Activated CD4-positive, alpha-beta T cell treated with anti-CD3 and anti-CD28 coated beads, Interleukin-2, amount 50 U/mL, for 48 hours (primary cell): ENCODE measurements at regions not wholly inside any gene's neighbourhood (a gene's known extent, or its start where the extent isn't known, plus 50 kb on each side); places are given as distances from the start of the nearest gene placed in this dataset.

Source experiments
- DNase-seq, 2 experiments: peaks; one replicate each; pipeline ENCODE4 v3.0.0-alpha.2; 2020

GRCh38 chr6:14804001-14804784 lies 441.7 kb upstream of the JARID2 start:
- DNase-seq = no peak

DNA sequence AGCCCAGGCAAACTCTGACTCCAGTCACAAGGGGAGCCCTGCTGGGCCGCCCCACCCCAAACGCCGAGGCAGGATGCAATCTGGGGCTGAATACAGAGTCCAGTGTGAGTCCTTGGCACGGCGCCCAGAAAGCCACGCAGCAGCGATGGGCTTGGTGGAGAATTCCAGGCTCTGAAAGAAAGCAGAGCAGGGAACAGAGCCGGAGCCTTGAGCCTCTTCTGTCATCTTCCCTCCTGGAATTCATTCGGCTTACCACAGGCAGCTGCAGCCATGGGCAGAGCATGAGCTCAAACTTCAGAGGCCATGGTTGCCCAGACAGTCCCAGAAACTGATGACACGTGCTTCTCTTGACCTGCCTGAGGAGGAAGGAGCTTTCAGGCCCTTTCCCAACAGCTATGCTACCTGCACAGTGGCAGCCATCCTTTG lies 441.1 kb upstream of the JARID2 start:
- no peak for DNase-seq

DNA sequence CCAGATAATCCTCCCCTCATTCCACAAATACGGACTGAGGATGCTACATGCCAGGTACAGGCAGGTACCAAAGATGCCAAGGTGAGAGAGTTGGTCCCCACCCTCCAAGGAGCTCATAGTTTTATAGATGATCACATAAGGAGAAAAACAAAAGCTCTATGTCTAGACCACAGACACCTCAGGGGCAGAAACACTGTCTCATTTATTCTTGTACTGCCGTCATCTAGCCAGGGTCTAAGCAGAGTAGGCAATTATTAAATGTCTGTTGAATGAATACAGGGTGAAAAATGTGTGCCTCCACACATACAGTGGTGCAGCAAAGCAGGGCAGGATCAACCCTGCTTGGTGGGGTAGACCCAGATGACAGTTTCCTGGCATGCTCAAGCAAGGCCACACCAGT lies 439.8 kb upstream of the JARID2 start:
- DNase-seq = no peak

GRCh38 chr6:14807130-14807529 lies 438.7 kb upstream of the JARID2 start:
- no peak for DNase-seq

- DNase-seq = no peak
These were observed 437.9 kb upstream of the JARID2 start for GRCh38 chr6:14807971-14808370.

DNA sequence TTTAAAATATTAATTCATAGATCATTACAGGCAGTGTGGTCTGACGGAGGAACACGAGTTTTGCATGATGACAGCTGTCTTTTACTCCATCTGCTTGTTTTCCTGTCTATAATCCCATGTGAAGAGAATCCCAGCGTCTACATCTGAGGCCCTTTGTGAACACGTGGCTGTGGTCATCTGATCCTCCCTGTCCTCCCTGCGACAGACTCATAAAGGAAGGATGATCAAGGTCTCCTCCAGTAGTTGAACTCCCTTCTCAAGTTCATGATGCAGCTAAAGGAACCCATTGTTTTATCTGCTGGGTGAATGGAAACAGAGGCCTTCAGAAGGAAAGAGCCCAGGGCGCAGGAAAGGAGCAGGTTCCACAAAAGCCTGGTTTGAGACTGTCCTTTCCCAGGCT lies 435.8 kb upstream of the JARID2 start:
- DNase-seq = no peak

DNA sequence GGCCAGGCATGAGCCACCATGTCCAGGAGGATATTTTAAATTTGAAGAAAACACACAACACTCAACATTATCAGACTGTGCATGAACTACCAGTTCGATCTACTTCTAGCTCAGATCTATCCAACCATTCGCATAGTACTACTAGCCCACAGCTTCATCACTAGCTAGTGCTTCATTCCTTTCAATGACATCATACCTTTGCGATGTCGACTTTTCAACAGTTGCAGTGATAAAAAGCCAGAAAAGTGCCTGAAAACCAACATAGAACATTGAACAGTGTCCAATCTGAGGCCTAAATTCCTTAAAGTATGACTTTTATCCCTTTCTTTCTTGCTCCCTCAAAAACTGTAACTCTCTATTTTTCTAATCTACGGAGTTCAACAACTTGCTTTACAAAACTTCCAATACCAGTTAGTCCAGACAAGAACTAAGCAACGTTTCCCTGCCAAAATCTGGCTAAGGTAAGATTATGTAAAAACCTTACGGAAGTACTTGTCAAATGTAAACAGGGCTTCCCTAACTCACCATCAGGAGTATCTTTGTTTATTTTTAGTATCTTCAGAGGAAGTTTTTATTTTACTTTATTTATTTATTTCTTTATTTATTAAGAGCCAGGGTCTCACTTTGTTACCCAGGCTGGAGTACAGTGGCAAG lies 434.0 kb upstream of the JARID2 start:
- no peak for DNase-seq

DNA sequence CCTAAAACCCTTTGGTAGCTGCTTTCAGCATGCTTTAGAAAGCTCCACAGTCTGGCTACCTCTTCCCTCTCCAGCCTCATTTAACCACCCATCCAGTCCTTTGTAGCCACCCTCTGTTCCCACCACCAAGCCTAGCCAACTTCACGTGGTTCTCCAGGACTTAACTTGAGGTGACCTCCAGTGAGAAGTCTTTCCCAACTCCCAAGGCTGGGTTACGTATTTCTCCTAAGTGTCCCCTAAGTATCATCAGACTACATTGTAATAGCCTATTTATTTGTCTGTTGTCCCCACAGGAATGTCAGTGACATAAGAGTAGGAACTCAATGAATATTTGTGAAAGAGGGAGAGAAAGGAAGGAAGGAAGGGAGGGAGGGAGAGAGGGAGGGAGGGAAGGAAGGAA lies 431.9 kb upstream of the JARID2 start:
- no peak for DNase-seq

GRCh38 chr6:14816116-14816859 lies 429.6 kb upstream of the JARID2 start:
- no peak for DNase-seq

DNA sequence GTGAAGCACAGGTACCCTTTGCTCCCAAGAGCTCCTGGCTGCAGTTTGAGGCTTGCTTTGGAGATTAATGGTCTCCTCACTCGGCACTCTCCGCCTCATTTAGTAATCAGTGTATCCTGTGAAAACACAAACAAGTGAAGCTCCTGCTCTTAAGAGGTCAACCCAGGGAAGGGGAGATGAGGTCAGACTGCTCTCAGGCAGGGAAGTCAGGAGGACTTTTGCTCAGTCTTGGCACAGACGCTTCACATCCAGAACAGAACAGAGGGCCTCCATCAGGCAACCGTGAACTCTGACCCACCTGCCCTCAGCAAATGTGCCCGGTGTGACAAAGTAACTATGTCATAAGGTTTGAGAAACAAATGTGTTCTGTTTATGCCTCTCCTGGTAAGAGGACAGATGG lies 428.8 kb upstream of the JARID2 start:
- DNase-seq = no peak

DNA sequence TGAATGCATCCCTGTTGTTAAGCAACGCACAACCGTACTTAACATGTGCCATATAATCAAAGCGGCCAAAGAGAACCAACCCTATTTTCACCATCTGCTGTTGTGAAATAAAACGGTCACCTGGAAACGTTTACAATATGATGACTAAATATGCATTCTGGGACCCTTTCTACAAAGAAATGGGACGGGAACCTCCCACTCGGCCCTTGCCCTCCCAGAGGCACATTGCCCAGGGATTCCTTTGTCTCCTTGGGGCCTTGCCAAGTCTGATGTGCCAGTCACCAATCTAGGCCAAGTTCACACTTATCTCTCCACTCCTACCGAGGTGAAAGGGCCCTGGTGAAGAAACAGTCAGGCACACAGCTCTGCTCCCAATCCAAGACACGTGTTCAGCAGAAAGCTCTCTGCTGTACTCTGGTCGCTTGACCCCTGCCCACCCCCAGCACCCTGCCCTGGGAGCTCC lies 427.4 kb upstream of the JARID2 start:
- no peak for DNase-seq

GRCh38 chr6:14819001-14819400 lies 426.9 kb upstream of the JARID2 start:
- DNase-seq = no peak

DNA sequence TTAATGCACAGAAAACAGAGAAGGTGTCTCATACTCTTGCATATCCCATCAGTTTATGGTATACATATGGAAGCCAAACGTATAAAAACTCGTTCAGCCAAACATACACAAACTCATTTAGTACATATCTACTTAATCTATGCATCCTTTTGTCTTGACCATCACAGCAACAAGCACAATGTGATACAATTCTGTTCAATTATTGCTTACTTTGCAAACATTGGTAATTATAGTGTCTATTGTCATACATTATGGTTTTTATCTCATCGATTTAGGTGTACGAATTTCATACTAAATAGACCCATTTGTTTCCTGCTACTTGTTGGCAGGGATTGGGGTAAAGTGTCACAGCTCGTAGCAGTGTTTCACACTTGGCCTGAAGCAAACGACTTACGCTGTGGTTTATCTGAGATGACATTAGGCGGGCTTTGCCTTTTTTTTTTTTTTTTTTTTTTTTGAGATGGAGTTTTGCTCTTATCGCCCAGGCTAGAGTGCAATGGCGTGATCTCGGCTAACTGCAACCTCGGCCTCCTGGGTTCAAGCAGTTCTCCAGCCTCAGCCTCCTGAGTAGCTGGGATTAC lies 425.9 kb upstream of the JARID2 start:
- DNase-seq = no peak

DNA sequence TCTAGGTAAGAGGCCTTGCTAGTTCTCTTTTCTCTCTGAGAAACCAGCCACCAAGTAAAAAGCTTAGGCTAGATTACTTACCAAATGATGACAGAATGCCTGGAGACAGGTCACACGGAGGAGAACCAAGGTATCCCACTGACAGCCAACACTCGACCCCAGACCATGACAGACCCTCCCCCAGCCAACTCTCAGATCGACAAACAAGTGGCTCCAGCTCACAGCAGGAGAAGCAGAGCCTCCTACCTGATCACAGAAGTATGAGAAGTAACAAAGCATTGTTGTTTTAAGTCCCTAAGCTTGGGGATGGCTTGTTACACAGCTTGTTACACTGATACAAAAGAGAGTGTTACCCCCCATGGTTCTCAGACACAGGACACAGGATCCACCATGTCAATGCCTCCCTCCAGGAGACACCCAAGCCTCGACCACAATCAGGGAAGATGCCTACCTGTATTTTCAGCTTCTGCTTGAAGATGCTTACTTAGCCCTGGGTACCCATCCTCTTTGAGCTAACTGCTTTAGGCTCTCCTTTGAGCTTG lies 423.8 kb upstream of the JARID2 start:
- no peak for DNase-seq

GRCh38 chr6:14822679-14823078 lies 423.2 kb upstream of the JARID2 start:
- DNase-seq = no peak

DNA sequence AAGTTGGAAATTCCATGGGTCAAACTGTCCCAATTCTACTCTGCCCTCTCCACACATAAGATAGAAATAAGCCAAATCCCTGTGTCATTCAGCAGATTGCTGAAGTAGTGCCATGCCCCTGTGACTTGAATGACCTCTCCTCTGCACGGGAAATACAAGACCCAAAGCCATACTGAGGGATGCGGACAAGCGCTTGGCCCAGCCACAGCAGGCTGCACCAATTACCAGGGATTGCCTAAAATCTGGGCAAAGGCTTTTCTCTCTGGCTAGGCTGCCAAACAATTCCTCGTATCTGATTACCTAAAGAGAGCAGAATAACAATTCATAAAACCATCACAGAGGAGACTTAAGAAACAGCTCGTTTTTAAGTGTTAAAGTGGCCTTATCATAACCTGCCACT lies 421.8 kb upstream of the JARID2 start:
- DNase-seq = no peak

GRCh38 chr6:14824484-14825275 lies 421.2 kb upstream of the JARID2 start:
- DNase-seq = no peak

- no peak for DNase-seq
These were observed 419.4 kb upstream of the JARID2 start for GRCh38 chr6:14826456-14826855.

GRCh38 chr6:14827354-14827753 lies 418.5 kb upstream of the JARID2 start:
- DNase-seq = no peak

DNA sequence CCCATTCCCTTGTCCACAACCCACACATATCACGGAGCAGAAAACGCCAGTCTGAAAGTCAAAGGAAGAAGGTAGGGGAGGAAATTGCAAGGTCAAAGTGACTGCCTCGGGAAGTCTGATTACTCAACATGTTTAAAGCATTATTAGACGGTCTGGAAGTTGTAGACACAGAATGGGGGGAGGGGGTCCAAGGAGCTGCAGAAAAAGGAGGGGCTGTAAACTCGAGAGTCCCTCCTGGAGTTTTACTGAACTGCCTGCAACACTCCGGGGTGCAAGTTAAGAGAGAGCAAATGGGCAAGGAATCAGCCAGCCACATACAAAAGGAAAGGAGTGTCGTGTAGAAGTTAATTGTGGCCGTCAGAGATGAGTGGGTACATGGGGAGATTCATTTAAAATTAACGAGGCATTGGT lies 417.7 kb upstream of the JARID2 start:
- no peak for DNase-seq

DNA sequence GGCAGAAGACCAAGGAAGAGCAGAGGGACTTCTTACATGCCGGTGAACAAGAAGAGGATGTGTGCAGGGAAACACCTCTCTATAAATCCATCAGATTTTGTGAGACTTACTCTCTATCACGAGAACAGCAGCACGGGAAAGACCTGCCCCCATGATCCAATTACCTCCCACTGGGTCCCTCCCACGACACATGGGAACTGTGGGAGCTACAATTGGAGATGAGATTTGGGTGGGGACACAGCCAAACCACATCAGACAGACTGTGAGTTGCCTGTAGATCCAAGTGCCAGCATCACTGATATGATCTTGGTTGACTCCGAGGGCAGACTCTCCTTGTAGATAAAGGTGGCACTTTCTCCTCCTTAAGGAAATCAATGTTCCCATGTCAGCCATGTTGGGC lies 414.8 kb upstream of the JARID2 start:
- no peak for DNase-seq

DNA sequence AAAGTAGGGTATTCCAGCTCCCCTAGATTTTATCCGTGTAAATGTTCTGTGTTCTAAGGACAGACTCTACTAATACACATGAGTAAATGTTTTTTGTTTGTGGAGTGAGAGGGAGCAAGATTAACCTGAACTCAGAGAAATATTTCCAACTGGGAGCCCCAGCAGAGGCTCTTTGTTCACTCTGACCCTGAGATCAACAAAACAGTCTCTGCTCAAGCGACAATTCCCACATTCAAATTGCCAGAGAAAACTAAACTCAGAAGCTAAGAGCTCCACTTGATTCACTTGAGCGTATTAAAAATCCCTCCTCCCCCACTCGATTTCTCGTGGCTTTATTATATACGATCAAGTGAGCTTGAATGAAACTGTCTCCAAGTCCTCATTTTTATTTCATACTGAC lies 413.9 kb upstream of the JARID2 start:
- DNase-seq = no peak
